ENCODE measurements at regions not wholly inside any gene's neighbourhood (a gene's known extent, or its start where the extent isn't known, plus 50 kb on each side); places are given as distances from the start of the nearest gene placed in this dataset.

- no peaks in the 10 kb centered on the region for H3K4me1 ChIP-seq (ENCODE audit: insufficient read depth, low read length)
- H3K4me3 ChIP-seq (ENCODE audit: low read depth in 1 of 2, low read length in 2 of 2) = no peak overlapping the region
- H3K36me3 ChIP-seq (ENCODE audit: insufficient read depth, low read length) = no peaks in the 10 kb centered on the region
- H3K9ac ChIP-seq (ENCODE audit: low read length) = no peak overlapping the region
- no peaks in the 10 kb centered on the region for H3K27me3 ChIP-seq (ENCODE audit: control insufficient read depth in 1 of 2, insufficient read depth in 2 of 2, low read length in 2 of 2)
- no peak overlapping the region for H3K27ac ChIP-seq (ENCODE audit: low read depth, low read length)
- H3K9me3 ChIP-seq (ENCODE audit: low read length) = no peaks in the 10 kb centered on the region
These were observed 107.5 kb upstream of the WAC start for GRCh38 chr10:28425422-28425821.

DNA sequence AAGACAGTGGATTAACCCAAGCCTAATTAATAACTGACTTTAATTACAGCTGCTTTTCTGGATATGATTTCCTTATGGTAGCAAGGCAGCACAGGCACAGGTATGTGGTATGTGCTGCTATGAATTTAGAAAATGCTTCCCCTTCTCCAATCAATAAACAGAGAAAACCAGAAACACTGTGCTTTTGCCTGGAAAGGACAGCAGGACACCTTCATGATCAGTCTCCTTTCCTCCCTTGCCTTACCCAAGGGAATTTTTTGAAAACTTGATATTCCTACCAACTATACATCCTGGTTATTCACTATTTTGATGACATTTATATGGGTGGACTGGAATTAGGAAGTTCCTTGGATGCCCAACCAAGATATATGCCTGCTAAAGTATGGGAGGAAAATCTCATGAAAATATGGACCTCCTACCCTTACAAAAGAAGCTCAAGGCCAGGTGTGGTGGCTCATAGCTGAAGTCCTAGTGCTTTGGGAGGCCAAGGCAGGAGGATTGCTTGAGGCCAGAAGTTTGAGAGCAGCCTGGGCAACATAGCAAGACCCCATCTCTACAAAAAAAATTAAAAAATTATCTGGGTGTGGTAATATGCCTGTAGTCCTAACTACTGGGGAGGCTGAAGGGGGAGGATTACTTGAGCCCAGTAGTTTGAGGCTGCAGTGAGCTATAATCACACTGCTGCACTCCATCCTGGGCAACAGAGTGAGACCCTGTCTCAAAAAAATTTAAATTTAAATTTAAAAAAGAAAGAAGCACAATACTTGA, 106.3 kb upstream of the WAC start:
- no peaks in the 10 kb centered on the region for H3K27me3 ChIP-seq (ENCODE audit: control insufficient read depth in 1 of 2, insufficient read depth in 2 of 2, low read length in 2 of 2)
- H3K9me3 ChIP-seq (ENCODE audit: low read length) = no peaks in the 10 kb centered on the region
- no peaks in the 10 kb centered on the region for H3K36me3 ChIP-seq (ENCODE audit: insufficient read depth, low read length)
- no peak overlapping the region for H3K4me3 ChIP-seq (ENCODE audit: low read depth in 1 of 2, low read length in 2 of 2)
- no peak overlapping the region for H3K9ac ChIP-seq (ENCODE audit: low read length)
- no peak overlapping the region for H3K27ac ChIP-seq (ENCODE audit: low read depth, low read length)
- H3K4me1 ChIP-seq (ENCODE audit: insufficient read depth, low read length) = no peaks in the 10 kb centered on the region

- Histone ChIP-seq H3K27me3 (ENCODE audit: control insufficient read depth in 1 of 2, insufficient read depth in 2 of 2, low read length in 2 of 2) (no peaks in the 10 kb centered on the region), H3K27ac (ENCODE audit: low read depth, low read length) (no peak overlapping the region), H3K9ac (ENCODE audit: low read length) (no peak overlapping the region), H3K9me3 (ENCODE audit: low read length) (no peaks in the 10 kb centered on the region), H3K36me3 (ENCODE audit: insufficient read depth, low read length) (no peaks in the 10 kb centered on the region), H3K4me1 (ENCODE audit: insufficient read depth, low read length) (no peaks in the 10 kb centered on the region), H3K4me3 (ENCODE audit: low read depth in 1 of 2, low read length in 2 of 2) (no peak overlapping the region)
These were observed 105.5 kb upstream of the WAC start for GRCh38 chr10:28427376-28427775.

- H3K9me3 ChIP-seq (ENCODE audit: low read length) = no peaks in the 10 kb centered on the region
- H3K27me3 ChIP-seq (ENCODE audit: control insufficient read depth in 1 of 2, insufficient read depth in 2 of 2, low read length in 2 of 2) = no peaks in the 10 kb centered on the region
- H3K4me3 ChIP-seq (ENCODE audit: low read depth in 1 of 2, low read length in 2 of 2) = no peak overlapping the region
- H3K4me1 ChIP-seq (ENCODE audit: insufficient read depth, low read length) = no peaks in the 10 kb centered on the region
- no peaks in the 10 kb centered on the region for H3K36me3 ChIP-seq (ENCODE audit: insufficient read depth, low read length)
- H3K27ac ChIP-seq (ENCODE audit: low read depth, low read length) = no peak overlapping the region
- no peak overlapping the region for H3K9ac ChIP-seq (ENCODE audit: low read length)
These were observed 103.9 kb upstream of the WAC start for GRCh38 chr10:28429045-28429444.

- H3K27me3 ChIP-seq (ENCODE audit: control insufficient read depth in 1 of 2, insufficient read depth in 2 of 2, low read length in 2 of 2) = no peaks in the 10 kb centered on the region
- H3K27ac ChIP-seq (ENCODE audit: low read depth, low read length) = no peak overlapping the region
- H3K4me1 ChIP-seq (ENCODE audit: insufficient read depth, low read length) = no peaks in the 10 kb centered on the region
- no peak overlapping the region for H3K9ac ChIP-seq (ENCODE audit: low read length)
- H3K4me3 ChIP-seq (ENCODE audit: low read depth in 1 of 2, low read length in 2 of 2) = no peak overlapping the region
- H3K36me3 ChIP-seq (ENCODE audit: insufficient read depth, low read length) = no peaks in the 10 kb centered on the region
- H3K9me3 ChIP-seq (ENCODE audit: low read length) = no peaks in the 10 kb centered on the region
These were observed 103.2 kb upstream of the WAC start for GRCh38 chr10:28429573-28430216.

DNA sequence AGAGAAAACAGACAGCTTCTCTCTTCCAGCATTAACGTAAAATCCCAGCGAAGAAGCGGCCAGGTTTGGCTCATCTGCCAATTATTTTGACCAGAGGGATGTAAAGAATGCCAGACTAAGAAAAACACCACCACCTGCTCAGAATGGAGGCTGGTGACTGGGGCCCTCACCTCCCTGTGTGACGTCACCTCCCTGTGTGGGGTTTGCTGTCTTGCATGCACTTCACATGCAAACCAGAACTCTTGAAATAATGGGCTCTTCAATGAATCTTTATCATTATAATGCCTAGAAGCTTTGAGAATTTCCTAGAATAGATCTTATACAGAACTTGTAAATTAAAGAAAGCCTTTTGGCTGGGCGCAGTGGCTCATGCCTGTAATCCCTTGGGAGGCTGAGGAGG, 101.8 kb upstream of the WAC start:
- no peaks in the 10 kb centered on the region for H3K36me3 ChIP-seq (ENCODE audit: insufficient read depth, low read length)
- H3K4me3 ChIP-seq (ENCODE audit: low read depth in 1 of 2, low read length in 2 of 2) = no peak overlapping the region
- no peaks in the 10 kb centered on the region for H3K4me1 ChIP-seq (ENCODE audit: insufficient read depth, low read length)
- H3K27me3 ChIP-seq (ENCODE audit: control insufficient read depth in 1 of 2, insufficient read depth in 2 of 2, low read length in 2 of 2) = no peaks in the 10 kb centered on the region
- H3K27ac ChIP-seq (ENCODE audit: low read depth, low read length) = no peak overlapping the region
- no peaks in the 10 kb centered on the region for H3K9me3 ChIP-seq (ENCODE audit: low read length)
- no peak overlapping the region for H3K9ac ChIP-seq (ENCODE audit: low read length)

- no peaks in the 10 kb centered on the region for H3K4me1 ChIP-seq (ENCODE audit: insufficient read depth, low read length)
- H3K9ac ChIP-seq (ENCODE audit: low read length) = no peak overlapping the region
- no peaks in the 10 kb centered on the region for H3K36me3 ChIP-seq (ENCODE audit: insufficient read depth, low read length)
- H3K27me3 ChIP-seq (ENCODE audit: control insufficient read depth in 1 of 2, insufficient read depth in 2 of 2, low read length in 2 of 2) = no peaks in the 10 kb centered on the region
- no peak overlapping the region for H3K27ac ChIP-seq (ENCODE audit: low read depth, low read length)
- H3K9me3 ChIP-seq (ENCODE audit: low read length) = no peaks in the 10 kb centered on the region
- H3K4me3 ChIP-seq (ENCODE audit: low read depth in 1 of 2, low read length in 2 of 2) = peak overlapping the region in 1 of 2 donors; percentile 41
These were observed 100.7 kb upstream of the WAC start for GRCh38 chr10:28432210-28432676.

DNA sequence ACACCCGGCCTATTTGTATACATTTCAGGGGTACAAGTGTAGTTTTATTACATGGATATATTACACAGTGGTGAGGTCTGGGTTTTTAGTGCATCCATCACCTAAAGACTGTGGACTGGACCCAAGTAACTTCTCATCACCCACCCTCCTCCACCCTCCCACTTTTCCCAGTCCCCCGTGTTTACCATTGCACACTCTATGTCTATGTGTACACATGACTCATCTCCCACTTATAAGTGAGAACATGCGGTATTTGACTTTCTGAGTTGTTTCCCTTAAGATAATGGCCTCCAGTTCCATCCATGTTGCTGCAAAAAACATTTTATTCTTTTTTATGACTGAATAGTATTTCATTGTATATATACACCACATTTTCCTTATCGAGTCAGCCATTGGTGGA, 98.9 kb upstream of the WAC start:
- Histone ChIP-seq H3K9ac (ENCODE audit: low read length) (no peak overlapping the region), H3K4me1 (ENCODE audit: insufficient read depth, low read length) (no peaks in the 10 kb centered on the region), H3K4me3 (ENCODE audit: low read depth in 1 of 2, low read length in 2 of 2) (no peak overlapping the region), H3K36me3 (ENCODE audit: insufficient read depth, low read length) (no peaks in the 10 kb centered on the region), H3K9me3 (ENCODE audit: low read length) (no peaks in the 10 kb centered on the region), H3K27ac (ENCODE audit: low read depth, low read length) (no peak overlapping the region), H3K27me3 (ENCODE audit: control insufficient read depth in 1 of 2, insufficient read depth in 2 of 2, low read length in 2 of 2) (no peaks in the 10 kb centered on the region)

DNA sequence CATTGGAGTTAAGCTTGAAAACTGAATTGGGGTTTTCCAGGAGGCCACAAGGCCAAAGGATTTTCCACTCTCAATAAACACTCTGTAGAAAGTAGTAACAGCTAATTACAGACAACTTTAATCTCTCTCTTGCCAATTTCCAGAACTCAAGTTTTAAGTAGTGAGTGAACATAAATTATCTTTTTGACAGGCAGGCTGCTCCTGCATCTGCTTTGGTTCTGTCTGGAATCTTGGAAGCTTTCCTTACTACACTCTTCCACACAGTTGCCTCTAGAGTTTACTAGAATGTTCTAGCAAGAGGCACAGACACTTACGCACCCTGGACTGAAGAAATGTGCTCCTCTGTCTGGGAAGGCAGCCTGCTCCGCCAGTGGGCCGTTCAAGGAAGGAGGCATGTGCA, 90.5 kb upstream of the WAC start:
- Histone ChIP-seq H3K36me3 (ENCODE audit: insufficient read depth, low read length) (no peaks in the 10 kb centered on the region), H3K9me3 (ENCODE audit: low read length) (no peaks in the 10 kb centered on the region), H3K27ac (ENCODE audit: low read depth, low read length) (no peak overlapping the region), H3K4me1 (ENCODE audit: insufficient read depth, low read length) (no peaks in the 10 kb centered on the region), H3K4me3 (ENCODE audit: low read depth in 1 of 2, low read length in 2 of 2) (no peak overlapping the region), H3K9ac (ENCODE audit: low read length) (no peak overlapping the region), H3K27me3 (ENCODE audit: control insufficient read depth in 1 of 2, insufficient read depth in 2 of 2, low read length in 2 of 2) (no peaks in the 10 kb centered on the region)

DNA sequence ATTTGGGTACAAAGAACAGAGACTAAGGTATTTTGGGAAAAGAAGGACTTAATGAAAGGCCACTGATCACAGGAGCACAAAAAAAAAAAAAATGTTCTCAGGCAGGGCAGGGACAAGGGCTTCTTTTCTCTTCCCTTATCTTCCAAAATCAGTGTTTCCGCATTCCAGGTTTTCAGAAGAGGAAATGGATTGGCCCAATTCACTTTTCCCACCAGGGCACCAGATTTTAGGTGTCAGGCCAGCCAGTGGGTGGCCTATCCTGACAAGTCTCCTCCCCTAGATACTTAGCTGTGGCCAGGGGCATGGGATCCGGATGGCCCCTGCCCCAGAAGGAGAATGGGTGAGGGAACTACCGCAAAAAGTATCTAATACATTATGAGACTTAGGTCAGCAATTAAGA, 88.9 kb upstream of the WAC start:
- Histone ChIP-seq H3K36me3 (ENCODE audit: insufficient read depth, low read length) (no peaks in the 10 kb centered on the region), H3K27ac (ENCODE audit: low read depth, low read length) (no peak overlapping the region), H3K27me3 (ENCODE audit: control insufficient read depth in 1 of 2, insufficient read depth in 2 of 2, low read length in 2 of 2) (no peaks in the 10 kb centered on the region), H3K9me3 (ENCODE audit: low read length) (no peaks in the 10 kb centered on the region), H3K4me3 (ENCODE audit: low read depth in 1 of 2, low read length in 2 of 2) (no peak overlapping the region), H3K4me1 (ENCODE audit: insufficient read depth, low read length) (no peaks in the 10 kb centered on the region), H3K9ac (ENCODE audit: low read length) (no peak overlapping the region)

- Histone ChIP-seq H3K4me1 (ENCODE audit: insufficient read depth, low read length) (no peaks in the 10 kb centered on the region), H3K27ac (ENCODE audit: low read depth, low read length) (no peak overlapping the region), H3K9ac (ENCODE audit: low read length) (no peak overlapping the region), H3K36me3 (ENCODE audit: insufficient read depth, low read length) (no peaks in the 10 kb centered on the region), H3K27me3 (ENCODE audit: control insufficient read depth in 1 of 2, insufficient read depth in 2 of 2, low read length in 2 of 2) (no peaks in the 10 kb centered on the region), H3K9me3 (ENCODE audit: low read length) (no peaks in the 10 kb centered on the region), H3K4me3 (ENCODE audit: low read depth in 1 of 2, low read length in 2 of 2) (no peak overlapping the region)
These were observed 87.4 kb upstream of the WAC start for GRCh38 chr10:28445516-28445915.

DNA sequence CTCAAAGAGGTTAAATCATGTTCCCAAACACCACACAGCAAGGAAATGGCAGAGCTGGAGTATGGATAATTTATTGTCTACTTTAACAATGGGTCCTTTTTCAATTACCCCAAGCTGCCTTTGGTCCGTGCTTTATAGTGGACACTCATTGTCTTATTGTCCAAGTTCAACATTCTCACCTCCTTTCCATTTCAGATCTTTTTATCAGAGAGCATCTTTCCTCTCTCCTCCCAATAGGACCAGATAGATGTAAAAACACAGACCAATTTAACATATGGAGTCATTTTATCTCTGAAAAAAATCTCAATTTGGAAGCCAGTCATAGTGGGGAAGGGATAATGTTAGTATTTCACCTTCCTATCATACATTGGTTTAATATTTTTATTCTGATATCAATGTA, 83.5 kb upstream of the WAC start:
- Histone ChIP-seq H3K4me1 (ENCODE audit: insufficient read depth, low read length) (no peaks in the 10 kb centered on the region), H3K27ac (ENCODE audit: low read depth, low read length) (no peak overlapping the region), H3K36me3 (ENCODE audit: insufficient read depth, low read length) (no peaks in the 10 kb centered on the region), H3K9ac (ENCODE audit: low read length) (no peak overlapping the region), H3K4me3 (ENCODE audit: low read depth in 1 of 2, low read length in 2 of 2) (no peak overlapping the region), H3K9me3 (ENCODE audit: low read length) (no peaks in the 10 kb centered on the region), H3K27me3 (ENCODE audit: control insufficient read depth in 1 of 2, insufficient read depth in 2 of 2, low read length in 2 of 2) (no peaks in the 10 kb centered on the region)
